RWPE1 (cell line): ENCODE measurements at regions not wholly inside any gene's neighbourhood (a gene's known extent, or its start where the extent isn't known, plus 50 kb on each side); places are given as distances from the start of the nearest gene placed in this dataset.

Experiments used
- CTCF ChIA-PET: fragments of 350-600 bp; sonication (Branson Sonifier 250); formaldehyde crosslinking; extraction: SDS; loops from one replicate; lab custom pipeline; 2021; lab: Yijun Ruan, JAX
- POLR2A ChIA-PET: fragments of 400-600 bp; formaldehyde crosslinking; extraction: SDS; loops from one replicate; lab custom pipeline; 2020; ENCODE audit warnings: antibody characterized with exemption; ENCODE audit not compliant: low non-redundant PET; lab: Yijun Ruan, JAX
- DNase-seq: peaks from one replicate; pipeline ENCODE4 v3.0.0; 2012; ENCODE audit warnings: low spot score
- H3K27ac ChIP-seq: fragments of 450-650 bp; 2 replicates; pipeline ENCODE4 v1.5.1; 2017
- TF ChIP-seq, protein P1 (sequence below): fragments of 450-650 bp; conservative IDR thresholded peaks from 2 replicates; pipeline ENCODE4 v1.5.1; 2017; ENCODE audit warnings: low read depth, mild to moderate bottlenecking

DNA sequence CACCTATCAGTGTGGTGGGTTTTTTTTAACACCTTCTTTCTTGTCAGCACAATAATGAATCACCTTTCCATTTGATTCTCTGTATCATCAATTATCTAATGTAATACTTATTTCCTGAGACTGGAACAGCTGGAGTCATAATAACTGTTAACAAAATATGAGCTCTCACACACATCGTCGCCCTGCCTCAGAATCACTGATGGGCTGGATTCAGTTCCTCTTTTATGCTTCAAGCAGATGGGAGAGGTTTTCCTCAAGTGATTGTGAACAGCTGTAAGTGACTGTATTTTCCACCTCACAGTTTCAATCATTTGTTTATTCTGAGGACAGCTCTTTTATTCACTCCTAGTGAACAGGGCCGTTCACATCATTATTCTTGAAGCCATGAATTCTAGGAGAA, 330.2 kb downstream of the DSC3 start:
- CTCF ChIA-PET: interaction anchor here (0.6 kb wide), 1 partner anchor 254 kb away, joined by 4 read pairs; no protein-coding TSS in a partner anchor
- no peak for DNase-seq
- POLR2A ChIA-PET: no interaction called here
- TF ChIP-seq, protein P1, sequence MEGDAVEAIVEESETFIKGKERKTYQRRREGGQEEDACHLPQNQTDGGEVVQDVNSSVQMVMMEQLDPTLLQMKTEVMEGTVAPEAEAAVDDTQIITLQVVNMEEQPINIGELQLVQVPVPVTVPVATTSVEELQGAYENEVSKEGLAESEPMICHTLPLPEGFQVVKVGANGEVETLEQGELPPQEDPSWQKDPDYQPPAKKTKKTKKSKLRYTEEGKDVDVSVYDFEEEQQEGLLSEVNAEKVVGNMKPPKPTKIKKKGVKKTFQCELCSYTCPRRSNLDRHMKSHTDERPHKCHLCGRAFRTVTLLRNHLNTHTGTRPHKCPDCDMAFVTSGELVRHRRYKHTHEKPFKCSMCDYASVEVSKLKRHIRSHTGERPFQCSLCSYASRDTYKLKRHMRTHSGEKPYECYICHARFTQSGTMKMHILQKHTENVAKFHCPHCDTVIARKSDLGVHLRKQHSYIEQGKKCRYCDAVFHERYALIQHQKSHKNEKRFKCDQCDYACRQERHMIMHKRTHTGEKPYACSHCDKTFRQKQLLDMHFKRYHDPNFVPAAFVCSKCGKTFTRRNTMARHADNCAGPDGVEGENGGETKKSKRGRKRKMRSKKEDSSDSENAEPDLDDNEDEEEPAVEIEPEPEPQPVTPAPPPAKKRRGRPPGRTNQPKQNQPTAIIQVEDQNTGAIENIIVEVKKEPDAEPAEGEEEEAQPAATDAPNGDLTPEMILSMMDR: no peak
- H3K27ac ChIP-seq: no peak overlapping the region

DNA sequence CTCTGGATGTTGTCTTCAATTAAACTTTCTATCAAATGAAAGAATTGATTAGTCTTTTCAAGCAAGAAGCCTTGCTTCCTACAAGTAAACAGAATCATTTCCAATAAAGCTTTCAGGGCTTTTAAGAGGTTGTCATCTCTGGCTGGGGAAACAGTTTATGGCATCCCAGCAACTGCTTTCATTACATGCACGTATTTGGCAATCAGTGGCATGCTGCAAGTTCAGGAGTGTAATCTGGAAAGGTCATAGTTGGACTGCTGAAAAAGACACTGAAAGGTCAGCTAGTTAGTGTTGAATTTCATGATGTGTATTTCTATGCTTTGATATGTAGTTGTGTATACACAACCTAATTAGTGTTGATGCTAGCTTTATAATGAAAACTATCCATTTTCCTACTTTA, 332.9 kb downstream of the DSC3 start:
- ChIA-PET POLR2A (no interaction called here), CTCF (no interaction called here)
- H3K27ac ChIP-seq: no peak overlapping the region
- no peak for DNase-seq
- TF ChIP-seq, protein P1: no peak

DNA sequence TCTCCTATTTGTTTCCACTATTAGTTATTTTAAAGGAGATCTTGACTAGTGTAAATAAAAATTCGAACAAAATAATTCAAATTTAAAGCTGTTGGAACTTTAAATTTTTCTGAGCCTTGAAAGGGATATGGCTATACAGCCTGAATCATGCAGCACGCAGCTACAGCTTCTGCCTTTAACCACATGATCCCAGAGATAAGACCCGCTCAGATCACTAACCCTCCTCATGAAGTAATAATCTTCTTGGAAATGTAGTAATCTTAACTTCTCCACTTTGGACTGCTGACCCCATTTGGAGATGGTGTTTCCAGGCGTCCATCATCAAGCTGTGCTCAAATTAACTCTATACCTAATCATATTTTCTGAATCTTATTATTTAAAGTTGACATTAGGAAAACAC, 336.6 kb downstream of the DSC3 start:
- TF ChIP-seq, protein P1: no peak
- DNase-seq: no peak
- CTCF ChIA-PET: interaction anchor here (0.6 kb wide), 1 partner anchor 25 kb away, joined by 3 read pairs; no protein-coding TSS in a partner anchor
- no peak overlapping the region for H3K27ac ChIP-seq
- POLR2A ChIA-PET: no interaction called here

DNA sequence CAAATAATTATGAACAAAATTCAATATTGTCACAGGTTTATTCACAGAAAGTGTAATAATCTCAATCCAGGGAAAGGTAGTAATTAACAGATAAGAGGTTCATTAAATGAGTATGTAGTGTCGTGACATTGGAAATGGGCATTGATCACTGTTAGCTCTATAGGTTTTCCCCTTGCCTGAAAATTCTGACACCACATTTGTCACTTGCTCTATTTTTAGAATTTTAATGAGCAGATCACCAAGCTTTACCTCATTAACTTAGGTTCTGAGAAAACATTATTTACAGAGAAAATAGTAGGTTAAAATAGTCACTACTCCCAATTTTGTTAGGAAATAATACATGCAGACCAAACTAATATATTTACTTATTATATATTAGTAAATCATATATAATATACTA, 344.0 kb downstream of the DSC3 start:
- CTCF ChIA-PET: no interaction called here
- POLR2A ChIA-PET: no interaction called here
- H3K27ac ChIP-seq: no peak overlapping the region
- TF ChIP-seq, protein P1: no peak
- DNase-seq: no peak

DNA sequence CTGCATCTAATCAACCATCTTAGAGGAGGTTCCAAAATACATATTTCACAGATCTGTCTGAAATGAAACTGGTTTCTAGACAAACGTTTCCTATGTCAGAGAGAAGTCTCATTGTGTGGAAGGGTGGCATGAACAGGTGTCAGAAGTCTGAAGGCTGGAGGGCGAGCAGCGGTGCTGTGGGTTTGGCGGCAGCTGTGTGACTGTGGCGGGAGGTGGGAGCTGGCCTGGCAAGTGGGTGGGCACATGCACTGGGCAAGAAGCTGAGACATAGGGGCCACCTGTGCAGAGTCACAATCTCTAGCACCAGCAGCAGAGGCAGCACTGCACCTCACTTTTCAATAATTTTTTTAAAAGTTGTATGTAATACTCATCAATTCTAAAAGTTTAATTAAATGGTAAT, 346.3 kb downstream of the DSC3 start:
- POLR2A ChIA-PET: no interaction called here
- H3K27ac ChIP-seq: no peak overlapping the region
- TF ChIP-seq, protein P1: no peak
- DNase-seq: no peak
- CTCF ChIA-PET: no interaction called here

DNA sequence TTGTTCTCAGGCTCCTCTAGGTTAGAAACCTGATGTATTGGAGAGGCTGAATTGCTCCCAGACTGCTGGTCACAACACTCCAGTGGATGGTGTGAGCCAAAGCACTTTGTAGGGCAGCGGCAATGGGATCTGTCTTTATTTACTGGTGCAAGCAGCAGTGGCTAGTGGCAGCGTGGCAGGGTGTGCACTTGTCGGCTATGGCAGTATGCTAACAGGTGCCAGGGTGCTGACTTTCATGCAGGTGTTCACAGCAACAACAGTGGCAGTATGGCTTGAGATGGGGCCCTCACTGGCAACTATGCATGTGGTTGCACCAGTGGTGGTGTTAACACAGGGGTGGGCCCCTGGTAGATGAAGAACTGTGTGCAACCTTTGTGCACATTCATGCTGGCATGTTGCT, 347.8 kb downstream of the DSC3 start:
- no peak for DNase-seq
- ChIA-PET CTCF (no interaction called here), POLR2A (no interaction called here)
- no peak overlapping the region for H3K27ac ChIP-seq
- TF ChIP-seq, protein P1: no peak

DNA sequence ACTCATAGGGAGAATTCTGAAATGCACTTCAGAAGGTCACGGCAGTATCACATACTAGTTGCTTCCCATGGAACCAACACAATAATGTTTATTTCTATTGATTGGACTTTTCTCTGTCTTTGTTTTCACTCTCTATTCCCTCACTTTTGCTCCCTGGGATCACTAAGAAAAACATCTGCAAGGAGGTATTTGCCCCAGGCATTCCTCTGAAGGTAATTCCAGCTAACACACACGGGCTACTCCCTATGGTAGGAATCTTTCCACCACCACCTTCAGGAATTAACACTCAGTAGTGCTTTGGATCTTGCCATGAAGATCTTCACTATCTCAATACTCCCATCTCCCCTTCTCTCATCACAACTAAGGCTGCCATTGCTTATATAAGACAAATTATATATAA, 353.3 kb downstream of the DSC3 start:
- H3K27ac ChIP-seq: no peak overlapping the region
- POLR2A ChIA-PET: no interaction called here
- no peak for DNase-seq
- TF ChIP-seq, protein P1: no peak
- CTCF ChIA-PET: no interaction called here
